ENCODE measurements at regions not wholly inside any gene's neighbourhood (a gene's known extent, or its start where the extent isn't known, plus 50 kb on each side); places are given as distances from the start of the nearest gene placed in this dataset.

DNA sequence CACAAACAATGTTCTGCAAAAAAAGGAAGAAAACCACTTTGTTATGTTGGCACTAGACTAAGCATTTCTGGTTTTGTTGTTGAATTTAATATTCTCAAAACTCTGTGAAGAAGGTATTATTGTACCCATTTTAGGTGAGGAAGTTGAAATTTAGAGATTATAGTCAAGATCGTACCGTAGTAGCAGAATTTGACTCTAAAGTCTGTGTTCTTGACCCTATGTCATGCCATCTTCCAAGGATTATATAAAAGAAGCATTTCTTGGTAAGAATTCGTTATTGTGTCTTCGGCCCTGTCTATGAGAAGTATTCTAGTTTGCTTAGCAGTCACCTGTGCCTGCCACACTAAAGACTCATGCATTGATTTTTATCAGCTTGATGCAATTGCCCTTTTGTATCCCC, 104.4 kb upstream of the MAP9 start (continued):
- TF ChIP-seq, protein P1, sequence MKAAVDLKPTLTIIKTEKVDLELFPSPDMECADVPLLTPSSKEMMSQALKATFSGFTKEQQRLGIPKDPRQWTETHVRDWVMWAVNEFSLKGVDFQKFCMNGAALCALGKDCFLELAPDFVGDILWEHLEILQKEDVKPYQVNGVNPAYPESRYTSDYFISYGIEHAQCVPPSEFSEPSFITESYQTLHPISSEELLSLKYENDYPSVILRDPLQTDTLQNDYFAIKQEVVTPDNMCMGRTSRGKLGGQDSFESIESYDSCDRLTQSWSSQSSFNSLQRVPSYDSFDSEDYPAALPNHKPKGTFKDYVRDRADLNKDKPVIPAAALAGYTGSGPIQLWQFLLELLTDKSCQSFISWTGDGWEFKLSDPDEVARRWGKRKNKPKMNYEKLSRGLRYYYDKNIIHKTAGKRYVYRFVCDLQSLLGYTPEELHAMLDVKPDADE (IDR thresholded peaks at IDR 0.05), result no peak
- no peak for TF ChIP-seq CREB1 (CRISPR knock-in tag; IDR thresholded peaks at IDR 0.05; ENCODE audit: low read depth)

DNA sequence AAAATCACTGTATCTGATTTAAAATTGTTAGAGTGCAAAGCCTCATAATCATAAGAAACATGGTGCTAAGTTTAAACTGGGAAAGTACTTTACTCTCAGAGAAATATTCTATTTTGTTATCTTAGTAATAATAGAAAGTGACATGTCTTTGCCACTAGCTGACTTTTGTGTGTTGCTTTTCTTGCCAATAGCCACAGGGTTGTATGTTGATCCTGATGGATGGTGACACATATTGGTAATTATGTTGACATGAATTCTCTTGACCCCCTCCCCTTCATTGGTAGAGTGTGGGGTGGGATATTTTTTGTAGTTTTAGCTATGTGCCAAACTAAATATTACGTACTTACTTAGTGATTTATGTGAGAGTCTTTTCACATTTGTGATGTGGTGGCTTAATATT, 103.1 kb upstream of the MAP9 start:
- no peaks in the 10 kb centered on the region for H3F3A ChIP-seq (replicated peaks; ENCODE audit: low read depth)
- no peaks in the 10 kb centered on the region for H3K4me1 Mint-ChIP-seq
- no peaks in the 10 kb centered on the region for H3K36me3 ChIP-seq (ENCODE audit: insufficient read depth)
- H4K20me1 ChIP-seq (replicated peaks; ENCODE audit: insufficient read depth), result no peaks in the 10 kb centered on the region
- H3K36me3 Mint-ChIP-seq (ENCODE audit: low read depth), result no peaks in the 10 kb centered on the region
- H3K27me3 Mint-ChIP-seq (ENCODE audit: insufficient read depth, low read depth, poor library complexity), result no peaks in the 10 kb centered on the region
- H3K79me2 ChIP-seq (replicated peaks; ENCODE audit: insufficient read depth), result no peaks in the 10 kb centered on the region
- H3K4me3 Mint-ChIP-seq, result no peak overlapping the region
- TF ChIP-seq EZH2 (IDR thresholded peaks at IDR 0.05; ENCODE audit: low read depth, unreplicated experiment), result no peak
- TF ChIP-seq REST (IDR thresholded peaks at IDR 0.05; ENCODE audit: unreplicated experiment), result no peak
- TF ChIP-seq JUNB (IDR thresholded peaks at IDR 0.05; ENCODE audit: unreplicated experiment), result no peak
- TF ChIP-seq CREB1 (CRISPR knock-in tag; IDR thresholded peaks at IDR 0.05; ENCODE audit: low read depth), result no peak
- no peak for TF ChIP-seq EZH2phosphoT487 (IDR thresholded peaks at IDR 0.05; ENCODE audit: unreplicated experiment)
- no peak for TF ChIP-seq CTCF (conservative IDR thresholded peaks at IDR 0.05; ENCODE audit: low read depth in 2 of 2)
- TF ChIP-seq ZNF114 (CRISPR knock-in tag; IDR thresholded peaks at IDR 0.05), result no peak
- no peak for TF ChIP-seq ZNF331 (CRISPR knock-in tag; IDR thresholded peaks at IDR 0.05; ENCODE audit: low read depth)
- TF ChIP-seq POLR2AphosphoS5 (IDR thresholded peaks at IDR 0.05; ENCODE audit: low read depth), result no peak
- H3K27ac ChIP-seq (ENCODE audit: low read depth), result no peak overlapping the region
- no peak overlapping the region for H3K4me2 ChIP-seq
- H3K9me2 ChIP-seq (ENCODE audit: insufficient read depth), result no peaks in the 10 kb centered on the region
- DNase-seq (ENCODE audit: low spot score), result no peak
- H3K4me1 ChIP-seq (ENCODE audit: insufficient read depth), result no peaks in the 10 kb centered on the region
- ATAC-seq, result no peak
- no peak overlapping the region for H2AFZ ChIP-seq
- H3K27me3 ChIP-seq (ENCODE audit: insufficient read depth), result no peaks in the 10 kb centered on the region
- no peaks in the 10 kb centered on the region for H3K9me3 Mint-ChIP-seq
- no peak overlapping the region for H3K27ac Mint-ChIP-seq
- H3K4me3 ChIP-seq, result no peak overlapping the region

All from GM23338 (cell line).